ENCODE measurements at regions not wholly inside any gene's neighbourhood (a gene's known extent, or its start where the extent isn't known, plus 50 kb on each side); places are given as distances from the start of the nearest gene placed in this dataset.
"Not testable (repeated sequence)": the region's sequence is repeated elsewhere in the genome, so short reads cannot be mapped to it uniquely, and the experiment has no call there.

GRCh38 chr2:103387888-103388287 lies 626.1 kb downstream of the TMEM182 start:
- TF ChIP-seq CTCF (IDR thresholded peaks at IDR 0.05; ENCODE audit: low read depth, low read length, missing control alignments): no peak
- in situ Hi-C loops (cut with HindIII; ENCODE audit: low sequenced_read_pairs): no loop called here
- H3K4me3 ChIP-seq (ENCODE audit: low read depth, low read length): no peak overlapping the region
- no peak for DNase-seq (ENCODE audit: low read depth)

GRCh38 chr2:103396152-103396551 lies 634.3 kb downstream of the TMEM182 start:
- H3K4me3 ChIP-seq (ENCODE audit: low read depth, low read length): no peak overlapping the region
- TF ChIP-seq CTCF (IDR thresholded peaks at IDR 0.05; ENCODE audit: low read depth, low read length, missing control alignments): no peak
- in situ Hi-C loops (cut with HindIII; ENCODE audit: low sequenced_read_pairs): no loop called here
- DNase-seq (ENCODE audit: low read depth): no peak

- in situ Hi-C loops (cut with HindIII; ENCODE audit: low sequenced_read_pairs): no loop called here
- no peak for TF ChIP-seq CTCF (IDR thresholded peaks at IDR 0.05; ENCODE audit: low read depth, low read length, missing control alignments)
- no peak overlapping the region for H3K4me3 ChIP-seq (ENCODE audit: low read depth, low read length)
- DNase-seq (ENCODE audit: low read depth): peak; percentile 96
Observed at GRCh38 chr2:103401621-103402020, 639.8 kb downstream of the TMEM182 start.

- no peak overlapping the region for H3K4me3 ChIP-seq (ENCODE audit: low read depth, low read length)
- DNase-seq (ENCODE audit: low read depth): no peak
- in situ Hi-C loops (cut with HindIII; ENCODE audit: low sequenced_read_pairs): no loop called here
- TF ChIP-seq CTCF (IDR thresholded peaks at IDR 0.05; ENCODE audit: low read depth, low read length, missing control alignments): no peak
Observed at GRCh38 chr2:103402336-103402735, 640.5 kb downstream of the TMEM182 start.

DNA sequence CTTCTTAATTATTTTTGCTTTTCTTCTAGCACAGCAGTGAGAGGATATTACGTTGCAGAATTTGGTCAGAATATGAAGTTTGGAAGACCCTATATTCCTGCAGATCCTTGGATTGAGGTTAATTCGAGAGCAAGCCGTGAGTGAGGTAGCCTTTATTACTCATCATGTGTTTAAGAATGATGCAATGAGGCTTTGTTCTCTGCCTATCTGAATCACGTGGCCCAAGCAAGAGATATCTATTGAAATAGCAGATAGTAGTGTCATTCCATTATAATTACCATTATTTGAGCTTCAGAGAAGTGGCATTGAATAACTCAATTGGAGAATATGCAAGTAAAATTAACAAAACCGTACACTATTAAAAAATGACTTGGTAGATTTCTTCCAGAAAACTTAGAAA lies 641.1 kb downstream of the TMEM182 start:
- no peak for TF ChIP-seq CTCF (IDR thresholded peaks at IDR 0.05; ENCODE audit: low read depth, low read length, missing control alignments)
- no peak for DNase-seq (ENCODE audit: low read depth)
- in situ Hi-C loops (cut with HindIII; ENCODE audit: low sequenced_read_pairs): no loop called here
- H3K4me3 ChIP-seq (ENCODE audit: low read depth, low read length): no peak overlapping the region

DNA sequence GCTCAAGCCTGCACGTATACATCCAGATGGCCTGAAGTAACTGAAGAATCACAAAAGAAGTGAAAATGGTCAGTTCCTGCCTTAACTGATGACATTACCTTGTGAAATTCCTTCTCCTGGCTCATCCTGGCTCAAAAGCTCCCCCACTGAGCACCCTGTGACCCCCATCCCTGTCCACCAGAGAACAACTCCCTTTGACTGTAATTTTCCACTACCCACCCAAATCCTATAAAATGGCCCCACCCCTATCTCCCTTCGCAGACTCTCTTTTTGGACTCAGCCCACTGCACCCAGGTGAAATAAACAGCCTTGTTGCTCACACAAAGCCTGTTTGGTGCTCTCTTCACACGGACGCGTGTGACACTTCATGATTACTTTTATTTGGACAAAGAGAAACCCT lies 641.6 kb downstream of the TMEM182 start:
- H3K4me3 ChIP-seq (ENCODE audit: low read depth, low read length); DNase-seq (ENCODE audit: low read depth); in situ Hi-C loops (cut with HindIII; ENCODE audit: low sequenced_read_pairs): not testable (repeated sequence)

DNA sequence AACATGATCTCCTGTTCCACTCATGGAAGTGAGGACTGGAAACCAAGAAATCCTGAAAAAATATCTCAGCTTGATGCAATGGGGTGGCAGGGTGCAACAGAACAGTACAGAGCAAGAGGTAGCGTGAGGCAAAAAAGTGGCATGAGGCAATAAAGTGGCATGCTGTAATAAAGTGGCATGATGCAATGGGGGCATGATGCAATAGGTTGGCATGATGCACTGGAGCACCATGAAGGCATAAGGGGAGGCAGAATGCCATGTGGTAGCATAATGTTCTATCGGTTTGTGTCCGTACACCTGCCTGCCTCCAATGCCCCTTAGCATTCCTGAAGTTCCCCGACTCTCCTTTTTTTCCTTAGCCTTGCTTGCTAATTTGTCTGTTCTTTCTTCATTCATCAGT lies 648.4 kb downstream of the TMEM182 start:
- H3K4me3 ChIP-seq (ENCODE audit: low read depth, low read length): no peak overlapping the region
- no peak for TF ChIP-seq CTCF (IDR thresholded peaks at IDR 0.05; ENCODE audit: low read depth, low read length, missing control alignments)
- DNase-seq (ENCODE audit: low read depth): no peak
- in situ Hi-C loops (cut with HindIII; ENCODE audit: low sequenced_read_pairs): no loop called here
